CD4-positive, alpha-beta T cell treated with Interleukin-2 at 100 ng/mL for 4 hours (primary cell): ENCODE measurements at regions not wholly inside any gene's neighbourhood (a gene's known extent, or its start where the extent isn't known, plus 50 kb on each side); places are given as distances from the start of the nearest gene placed in this dataset.

Source experiments
- DNase-seq: peaks from one replicate; pipeline ENCODE4 v3.0.0-alpha.2; 2020; ENCODE audit warnings: low spot score

DNA sequence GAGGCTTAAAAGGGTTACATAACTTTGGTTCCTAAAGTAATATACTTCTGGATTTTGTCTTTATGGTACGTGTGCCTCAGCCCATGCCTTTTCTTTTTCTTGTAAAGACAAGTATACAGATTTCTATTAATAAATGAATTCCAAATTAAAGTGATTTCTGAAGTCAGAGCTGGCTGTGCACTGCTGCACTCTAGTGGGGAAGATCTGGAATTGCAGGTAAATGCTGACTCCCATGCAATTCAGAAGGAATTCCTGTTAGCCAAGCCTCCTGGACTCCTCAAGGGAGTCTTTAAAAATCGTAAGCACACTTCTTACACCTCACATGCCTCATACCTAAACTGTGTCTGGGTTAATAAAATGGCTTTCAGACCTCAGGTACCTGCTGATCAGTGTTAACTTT is 118.4 kb upstream of the SLC7A1 start:
- DNase-seq = no peak

DNA sequence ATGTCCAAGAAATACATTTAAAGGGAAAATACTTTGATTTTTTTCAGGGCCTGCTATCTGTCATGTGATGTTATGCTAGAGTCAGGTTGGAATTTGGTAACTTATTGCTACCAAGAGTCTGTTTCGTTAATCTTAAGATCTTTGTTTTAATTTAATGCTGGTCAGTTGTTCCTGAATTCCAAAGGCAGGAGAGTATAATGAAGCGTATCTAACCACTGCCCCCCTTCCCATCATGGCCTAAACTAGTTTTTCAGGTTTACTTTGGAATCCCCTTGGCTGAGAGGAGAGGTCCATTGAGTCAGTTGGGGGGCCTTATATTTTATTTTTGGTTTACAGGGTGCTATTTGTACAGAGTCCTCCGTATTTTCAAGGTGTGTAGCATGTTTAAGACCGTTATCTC is 116.3 kb upstream of the SLC7A1 start:
- no peak for DNase-seq

DNA sequence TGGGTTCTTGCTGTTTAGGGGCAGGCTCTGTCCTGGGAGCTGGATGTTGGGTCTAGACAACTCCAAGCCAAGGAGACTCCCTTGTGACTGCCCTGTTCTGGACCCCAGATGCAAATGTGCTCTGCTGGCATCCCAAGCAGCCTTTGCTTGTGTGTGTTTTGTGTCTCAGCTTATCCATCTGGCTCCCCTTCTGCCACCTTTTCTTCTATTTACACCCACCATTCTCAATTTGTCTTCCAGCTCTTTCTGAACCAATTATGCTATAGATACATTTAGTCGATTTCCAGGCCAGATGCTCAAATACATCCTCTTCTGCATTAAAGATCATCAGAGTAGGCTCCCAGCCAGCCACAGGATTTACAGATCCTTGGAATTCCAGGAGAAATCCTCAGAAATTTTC is 115.0 kb upstream of the SLC7A1 start:
- DNase-seq = no peak

DNA sequence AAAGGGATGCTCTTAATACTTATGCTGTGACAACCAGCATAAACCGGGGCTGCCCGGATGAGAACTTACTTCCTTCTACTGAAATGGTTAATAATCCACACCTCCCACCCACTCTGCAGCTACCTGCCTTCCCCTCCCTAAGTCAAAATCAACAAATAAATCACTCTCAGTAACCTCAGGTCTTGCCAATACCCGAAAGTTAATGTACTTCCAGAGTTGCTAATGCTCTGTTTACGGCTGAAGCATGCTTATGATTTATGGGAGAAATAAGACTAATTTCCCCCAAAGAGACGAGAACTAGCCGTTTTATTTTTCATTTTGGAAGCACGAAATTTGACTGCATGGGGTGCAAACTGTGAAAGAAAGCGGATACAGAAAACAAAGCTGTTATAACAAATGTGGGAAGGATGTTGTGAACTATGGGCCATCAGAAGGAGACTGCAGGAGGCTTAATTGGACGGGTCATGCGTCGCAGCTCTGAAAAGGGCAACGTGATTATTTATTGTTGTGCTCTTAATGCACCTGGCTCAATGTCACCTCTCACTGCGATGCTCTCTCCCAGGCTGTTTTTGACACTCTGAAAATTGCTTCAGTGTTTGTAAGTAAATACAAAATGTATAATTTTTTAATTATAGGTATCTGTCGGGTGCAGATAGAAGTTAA is 114.0 kb upstream of the SLC7A1 start:
- DNase-seq = no peak

DNA sequence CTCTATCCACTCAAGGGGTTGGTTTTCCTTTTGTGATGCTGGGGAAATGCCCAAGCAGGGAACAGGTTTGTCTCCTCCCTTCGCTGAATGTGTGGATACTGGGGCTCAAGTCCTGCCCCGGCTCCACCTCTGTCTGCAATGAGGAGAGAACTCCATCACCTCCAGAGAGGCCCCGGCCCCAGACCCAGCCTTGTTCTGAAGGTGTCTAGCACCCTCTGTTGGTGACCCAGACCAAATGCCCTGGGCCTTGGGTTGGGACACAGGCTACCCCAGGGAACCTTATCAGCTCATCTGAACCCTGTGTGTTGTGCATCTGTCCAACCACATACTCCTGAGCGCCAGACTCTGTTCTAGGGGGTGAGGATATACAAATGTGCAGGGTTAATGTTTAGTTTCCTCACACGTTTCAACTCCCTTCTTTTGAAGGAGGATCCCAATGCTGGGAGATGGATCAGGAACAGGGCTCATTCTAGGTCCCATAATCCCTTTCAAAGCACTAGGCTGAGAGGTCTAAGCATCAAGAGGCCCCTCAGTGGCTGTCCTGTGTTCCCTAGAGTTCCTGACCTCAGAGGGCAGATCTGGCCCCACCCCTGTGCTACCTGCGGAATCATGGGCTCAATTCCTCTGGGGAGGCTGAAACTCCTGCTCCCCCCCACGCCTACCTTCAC is 112.5 kb upstream of the SLC7A1 start:
- DNase-seq = peak; percentile 27

DNA sequence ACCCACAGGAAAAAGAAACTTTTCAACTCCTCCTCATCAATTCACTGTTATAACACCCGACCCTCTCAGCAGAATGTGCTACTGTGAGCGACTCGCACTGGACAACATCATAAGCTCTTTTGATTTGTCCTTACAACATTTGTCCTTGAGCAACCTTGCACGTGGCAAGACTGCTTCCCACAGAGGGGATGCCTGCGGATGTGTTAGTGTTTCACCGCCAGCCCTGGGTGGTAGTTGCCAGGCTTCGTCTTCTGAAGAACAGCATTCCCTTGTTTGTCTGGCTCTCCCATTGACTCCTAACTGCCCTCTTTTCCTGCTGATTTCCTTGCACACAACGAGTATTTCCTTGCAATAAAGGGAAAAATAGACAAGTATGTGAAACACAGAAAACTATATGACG is 111.4 kb upstream of the SLC7A1 start:
- no peak for DNase-seq

DNA sequence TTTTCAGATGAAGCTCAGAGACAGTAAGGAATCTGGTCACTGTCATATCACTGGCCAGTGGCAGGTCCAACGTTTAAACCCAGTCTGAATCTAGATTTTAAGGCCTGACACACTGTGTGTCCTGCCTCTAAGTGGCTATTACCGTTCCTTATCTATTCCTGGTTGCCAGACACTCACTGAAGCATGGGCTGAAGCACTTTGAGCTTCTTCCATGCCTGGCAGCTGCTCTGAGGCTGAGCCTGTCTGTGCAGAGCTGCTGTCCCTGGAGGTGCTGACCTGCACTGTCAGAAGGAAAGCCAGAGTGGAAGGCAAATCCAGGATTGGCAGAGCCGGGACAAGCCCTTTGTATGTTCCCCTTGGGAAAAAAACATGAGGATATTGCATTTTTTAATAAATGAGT is 109.2 kb upstream of the SLC7A1 start:
- no peak for DNase-seq

DNA sequence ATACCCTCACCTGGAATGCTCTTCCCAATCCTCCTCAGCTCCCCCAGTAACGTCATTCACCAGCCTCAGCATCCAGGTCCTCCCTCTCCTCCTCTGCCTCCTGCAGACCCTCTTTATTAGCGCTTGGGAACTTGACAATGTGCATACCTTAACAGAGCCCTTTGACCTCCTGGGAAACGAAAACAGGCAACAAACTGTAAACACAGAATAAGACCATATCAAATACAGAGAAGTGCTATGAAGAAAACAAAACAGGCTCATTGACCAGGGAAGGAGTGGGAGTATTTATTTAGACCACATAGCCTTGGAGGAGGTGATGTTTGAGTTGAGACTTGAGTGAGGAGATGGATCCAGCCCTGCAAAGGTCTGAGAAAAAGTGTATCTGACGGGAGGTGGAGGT is 107.9 kb upstream of the SLC7A1 start:
- no peak for DNase-seq

DNA sequence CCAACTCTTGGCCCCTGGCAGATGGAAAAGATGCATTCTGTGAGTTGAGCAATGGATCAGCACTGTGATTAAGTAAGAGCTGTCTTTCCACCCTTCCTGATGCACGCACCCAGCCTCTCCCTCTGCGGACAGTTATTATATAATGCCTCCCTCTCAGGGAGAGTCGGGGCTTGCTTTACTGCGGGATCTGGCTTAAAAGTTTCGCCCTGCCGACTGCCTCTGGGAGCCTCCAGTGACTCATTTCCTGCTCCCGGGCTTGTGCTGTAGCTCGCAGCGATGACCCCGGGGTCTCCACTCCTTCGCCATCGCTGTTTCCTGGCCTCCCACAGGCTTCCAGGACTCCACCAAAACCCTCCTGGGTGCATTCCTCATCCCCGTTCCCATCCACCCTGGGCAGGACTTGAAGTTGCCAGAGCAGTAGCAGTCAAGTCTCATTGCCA is 107.4 kb upstream of the SLC7A1 start:
- no peak for DNase-seq

DNA sequence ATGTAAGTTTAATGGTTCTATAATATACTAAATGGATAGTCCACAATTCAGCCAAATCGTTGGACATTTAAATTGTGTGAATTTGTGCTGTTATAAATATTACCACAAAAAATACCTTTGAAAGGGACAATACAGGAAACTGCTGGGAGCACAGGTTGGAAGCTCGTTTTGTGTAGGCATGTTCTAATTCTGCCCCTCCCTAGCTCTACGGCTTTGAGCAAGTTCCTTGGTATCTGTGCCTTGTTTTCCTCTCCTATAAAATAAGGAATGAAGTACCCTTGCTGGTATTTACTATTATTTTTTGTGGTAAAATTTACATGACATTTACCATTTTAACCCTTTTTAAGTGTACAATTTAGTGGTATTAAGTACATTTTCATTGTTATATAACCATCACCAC is 102.6 kb upstream of the SLC7A1 start:
- DNase-seq = no peak

DNA sequence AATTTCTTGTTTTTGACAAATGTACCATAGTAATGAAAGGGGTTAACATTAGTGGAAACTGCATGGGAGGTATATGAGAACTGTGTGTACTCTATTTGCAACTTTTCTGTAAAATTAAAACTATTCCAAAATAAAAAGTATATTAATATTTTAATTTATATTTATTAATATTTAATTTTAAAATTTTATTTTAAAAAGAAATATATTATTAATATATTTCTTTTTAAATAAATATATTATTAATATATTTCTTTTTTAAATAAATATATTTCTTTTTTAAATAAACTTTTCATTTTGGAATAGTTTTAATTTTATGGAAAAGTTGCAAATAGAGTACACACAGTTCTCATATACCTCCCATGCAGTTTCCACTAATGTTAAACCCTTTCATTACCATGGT is 101.1 kb upstream of the SLC7A1 start:
- no peak for DNase-seq

DNA sequence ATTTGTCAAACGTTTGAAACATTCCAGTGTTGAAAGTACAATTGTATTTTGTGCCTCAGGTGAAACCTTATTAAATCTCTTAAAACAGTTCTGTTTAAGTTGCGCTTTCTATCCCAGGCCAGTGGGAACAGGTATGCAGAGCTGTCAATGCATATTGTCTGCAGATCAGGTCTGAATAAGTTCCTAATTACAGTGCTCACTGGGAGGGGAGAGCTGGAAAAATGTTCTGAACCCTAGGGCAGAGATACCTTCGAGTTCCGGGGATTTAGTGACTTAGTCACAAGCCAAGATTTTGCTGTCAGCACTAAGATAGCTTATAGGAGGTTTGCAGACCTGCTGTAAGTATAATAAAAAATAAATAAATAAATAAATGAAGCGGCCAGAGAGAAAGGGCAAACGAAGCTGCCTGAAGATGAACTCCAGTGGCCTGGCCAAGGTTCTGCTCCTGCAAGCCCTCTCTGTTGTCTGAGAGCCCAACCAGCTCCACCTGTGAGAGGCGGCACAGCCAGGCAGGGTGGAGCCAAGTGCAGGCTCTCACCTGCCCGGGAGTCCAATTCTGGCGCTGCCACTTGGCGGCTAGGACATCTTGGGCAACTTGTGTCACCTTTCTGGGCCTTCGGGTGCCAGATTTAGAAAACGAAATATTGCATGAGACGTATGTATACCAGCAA is 97.9 kb upstream of the SLC7A1 start:
- no peak for DNase-seq

DNA sequence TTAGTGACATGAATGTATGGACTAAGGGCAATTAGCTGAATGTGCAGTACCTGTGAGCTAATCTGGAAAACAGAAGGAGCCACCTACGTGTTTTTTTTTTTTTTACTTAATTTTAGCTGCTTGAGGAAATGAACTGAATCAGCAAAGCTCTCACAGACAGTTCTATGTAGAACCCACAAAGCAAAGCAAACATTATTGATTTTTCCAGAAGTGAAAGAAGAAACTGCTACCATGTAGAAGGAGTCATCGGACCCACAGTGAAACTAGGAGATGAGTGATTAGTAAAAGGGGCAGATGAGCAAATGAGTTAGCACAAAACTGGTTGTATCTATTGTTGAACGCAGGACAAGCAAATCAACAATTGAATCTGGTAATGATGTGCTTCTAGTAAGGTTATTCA is 94.1 kb upstream of the SLC7A1 start:
- DNase-seq = no peak

DNA sequence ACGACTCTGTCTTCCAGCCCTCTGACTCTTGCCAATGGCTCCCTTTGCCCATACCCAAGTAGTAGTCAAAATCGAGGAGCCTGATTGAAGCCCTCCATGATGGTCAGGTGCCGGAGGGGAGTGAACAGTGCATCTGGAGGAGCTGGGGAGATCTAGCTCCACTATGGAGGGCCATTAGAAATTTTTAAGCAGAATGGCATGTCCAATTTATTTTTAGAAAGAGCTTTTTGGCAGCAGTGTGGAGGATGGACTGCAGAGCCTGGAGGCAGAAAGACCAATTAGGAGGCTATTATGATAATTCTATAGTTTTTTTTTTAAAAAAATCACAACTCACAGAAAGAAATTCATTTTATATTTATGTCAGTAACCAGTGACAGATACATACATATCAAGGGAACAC is 92.7 kb upstream of the SLC7A1 start:
- no peak for DNase-seq

DNA sequence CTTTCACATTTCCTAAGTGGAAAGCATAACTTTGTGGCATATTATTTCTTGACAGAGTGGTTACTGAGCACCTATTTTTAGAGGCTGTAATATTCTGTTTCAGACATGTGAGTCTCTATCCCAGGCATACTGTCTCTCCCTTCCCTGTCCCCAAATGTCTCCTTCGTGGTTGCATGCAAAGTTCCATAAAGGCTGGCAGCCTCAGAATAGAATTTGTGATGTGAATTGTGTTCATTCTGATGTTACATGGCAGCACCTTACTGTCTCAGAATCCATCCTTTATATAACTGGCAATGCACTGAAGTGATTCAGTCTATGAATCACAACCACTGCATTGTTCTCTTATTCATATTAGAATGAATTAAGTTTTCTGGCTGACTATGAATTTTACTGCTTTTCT is 89.0 kb upstream of the SLC7A1 start:
- DNase-seq = no peak

DNA sequence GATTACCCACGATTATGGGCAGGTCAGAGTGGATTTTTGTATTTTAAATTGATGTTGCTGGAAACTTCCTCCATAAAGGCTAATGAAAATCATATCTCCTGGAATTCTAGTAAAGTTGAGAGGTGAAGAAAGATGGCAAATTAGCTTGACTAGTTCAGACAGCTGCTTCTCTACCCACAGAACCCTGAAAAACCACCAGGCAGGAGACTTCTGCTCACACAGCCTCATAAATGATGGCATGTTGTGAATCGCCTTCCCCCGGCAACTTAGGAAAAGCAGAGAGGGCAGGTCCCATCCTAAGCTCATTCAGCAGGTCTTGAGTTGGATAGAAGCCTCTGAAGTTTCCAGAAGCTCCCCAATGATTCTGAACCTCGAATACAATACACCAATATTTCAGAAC is 87.6 kb upstream of the SLC7A1 start:
- DNase-seq = no peak

DNA sequence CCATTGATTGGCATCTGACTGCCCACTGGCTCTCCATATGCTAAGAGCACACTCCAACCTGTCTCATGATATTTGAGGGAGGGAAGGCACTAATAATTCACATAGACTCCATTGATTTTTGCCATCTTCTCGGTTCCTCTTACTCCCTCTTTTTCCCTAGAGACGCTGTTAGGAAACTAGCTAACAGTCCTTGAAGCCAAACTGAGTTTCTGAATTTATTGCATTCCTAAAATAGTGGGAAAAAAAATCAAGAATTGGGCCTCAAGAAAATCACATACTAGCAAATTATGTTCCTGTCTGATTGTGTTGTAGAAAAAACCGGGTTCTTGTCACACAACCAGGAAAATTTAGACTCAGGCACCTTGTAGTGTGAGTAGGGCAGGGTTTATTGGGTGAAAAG is 86.4 kb upstream of the SLC7A1 start:
- no peak for DNase-seq

DNA sequence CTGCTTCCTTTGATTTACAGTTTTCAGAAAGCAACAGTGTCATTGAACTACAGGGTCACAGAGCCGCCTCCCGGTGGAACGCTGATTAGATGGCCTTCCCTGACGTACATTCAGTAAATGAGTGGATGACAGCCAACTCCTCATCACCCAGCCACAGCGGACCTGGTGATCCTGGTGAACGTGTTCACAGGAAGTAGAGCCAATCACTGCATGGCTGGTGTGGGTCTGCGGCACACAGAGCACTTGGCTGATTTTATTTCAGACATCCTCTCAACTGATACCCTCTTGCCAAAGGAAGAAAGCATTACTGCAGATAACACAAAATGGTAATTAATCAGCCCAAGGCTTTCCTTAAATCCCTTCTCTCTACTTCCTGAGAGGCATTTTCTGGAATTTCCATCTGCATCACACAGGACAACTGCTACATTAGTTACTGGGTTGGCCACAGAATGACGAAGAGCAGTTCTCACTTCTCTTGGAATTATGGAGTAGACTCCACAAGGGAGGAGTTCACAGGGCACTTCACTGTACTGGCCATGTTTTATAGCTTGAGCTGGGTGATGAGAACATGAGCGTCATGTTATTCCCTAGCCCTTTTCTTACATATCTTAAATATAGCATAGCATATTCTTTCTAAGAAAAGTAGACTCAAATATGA is 84.0 kb upstream of the SLC7A1 start:
- no peak for DNase-seq

DNA sequence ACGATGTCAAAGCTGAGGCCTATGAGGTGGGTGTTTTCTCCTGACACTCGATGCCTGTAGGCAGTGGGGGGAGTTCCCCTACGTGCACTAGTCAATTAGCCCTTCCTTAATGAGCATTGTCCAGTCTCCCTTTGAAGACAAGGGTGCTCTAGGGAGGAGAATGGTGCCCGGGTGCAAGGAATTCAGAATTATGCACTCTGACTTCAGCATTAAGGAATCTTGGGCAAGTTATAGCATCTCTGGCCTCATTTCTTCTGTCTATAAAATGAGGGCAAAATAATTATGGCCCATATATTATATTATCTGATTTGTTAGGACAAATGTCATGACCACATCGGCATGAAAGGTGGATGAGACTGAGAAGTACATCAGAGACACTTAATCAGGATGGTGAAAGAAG is 82.1 kb upstream of the SLC7A1 start:
- no peak for DNase-seq

DNA sequence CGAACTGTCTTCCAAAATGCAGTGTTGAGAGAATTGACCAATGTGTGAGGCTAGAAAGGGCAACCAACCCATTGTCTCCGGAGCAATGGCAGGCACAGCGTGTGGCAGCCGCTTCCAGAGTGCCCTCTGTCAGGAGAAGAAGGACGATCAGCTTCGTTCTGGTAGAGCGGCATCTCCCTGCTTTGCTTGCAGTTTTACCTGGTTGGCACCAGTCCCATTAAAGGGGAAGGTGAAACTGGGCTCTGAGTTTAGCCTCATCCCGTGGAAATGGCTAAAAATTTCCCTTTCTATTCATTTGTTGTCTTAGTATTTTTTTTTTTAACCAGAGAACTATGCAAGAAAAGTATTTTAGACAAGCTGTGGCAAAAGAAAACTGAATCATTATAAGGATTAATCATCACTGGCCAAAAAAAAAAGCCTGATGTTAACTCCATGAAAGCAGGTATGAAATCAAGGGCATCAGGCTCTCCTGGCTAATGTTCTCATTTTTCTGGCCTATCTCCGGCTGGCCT is 81.5 kb upstream of the SLC7A1 start:
- no peak for DNase-seq

DNA sequence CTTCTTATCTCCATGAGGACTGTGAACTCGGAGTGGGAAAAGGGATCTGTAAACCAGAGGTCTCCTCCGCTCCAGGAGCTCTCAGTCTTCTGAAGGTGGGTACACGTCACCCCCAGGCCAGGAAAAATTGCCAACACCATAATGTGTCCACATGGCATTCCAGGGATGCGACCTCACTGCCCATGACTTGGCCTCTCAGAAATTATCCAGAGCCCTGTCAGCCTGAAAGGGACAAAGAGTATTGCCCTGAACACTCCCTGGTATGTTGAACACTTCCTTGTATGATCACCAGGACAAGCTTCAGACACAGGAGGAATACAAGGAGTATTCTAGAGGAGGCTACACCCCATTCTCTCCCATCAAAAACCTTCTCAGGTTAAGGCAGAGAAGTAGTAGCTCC is 81.0 kb upstream of the SLC7A1 start:
- DNase-seq = no peak

DNA sequence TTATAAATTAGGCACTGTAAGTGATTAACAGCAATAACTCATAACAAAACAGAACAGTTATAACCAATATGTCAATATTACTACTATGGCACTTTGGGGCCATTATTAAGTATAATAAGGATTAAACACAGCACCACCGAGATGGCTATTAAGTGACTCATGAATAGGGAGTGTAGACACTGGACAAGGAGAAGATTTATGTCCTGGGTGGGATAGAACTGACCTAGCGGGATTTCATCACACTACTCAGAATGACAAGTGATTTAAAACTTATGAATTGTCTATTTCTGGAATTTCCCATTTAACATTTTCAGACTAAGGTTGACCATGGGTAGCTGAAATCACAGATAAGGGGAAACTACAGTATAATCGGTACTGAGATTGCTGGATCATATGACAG is 79.0 kb upstream of the SLC7A1 start:
- no peak for DNase-seq

DNA sequence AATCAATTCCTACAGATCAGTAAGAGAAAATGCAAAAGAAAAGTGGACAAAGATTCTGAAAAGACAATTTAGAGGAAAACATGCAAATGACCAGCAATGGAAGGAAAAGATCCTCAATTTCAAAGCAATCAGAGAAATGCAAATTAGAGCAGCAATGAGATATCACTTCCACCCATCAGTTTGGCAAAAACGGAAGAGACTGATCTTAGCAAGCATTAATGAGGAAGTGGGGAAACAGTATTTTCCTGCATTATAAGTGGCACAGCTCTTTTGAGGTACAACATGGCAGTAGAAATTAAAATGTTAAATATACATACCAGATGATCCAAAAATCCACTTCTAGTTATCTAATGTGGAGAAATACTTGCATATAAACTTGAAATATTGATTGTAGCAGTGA is 69.1 kb upstream of the SLC7A1 start:
- no peak for DNase-seq
